ENCODE measurements at regions not wholly inside any gene's neighbourhood (a gene's known extent, or its start where the extent isn't known, plus 50 kb on each side); places are given as distances from the start of the nearest gene placed in this dataset.

GRCh38 chr5:57906671-57907070, 424.1 kb upstream of the ACTBL2 start:
- intact Hi-C loops (cut with DNase I), result loop anchor here in 2 of 10 donors (10.0 kb wide), 2 partner anchors 158 to 168 kb away; no protein-coding TSS in a partner anchor
- Histone ChIP-seq H3K27ac (no peak overlapping the region), H3K27me3 (no peaks in the 10 kb centered on the region)

GRCh38 chr5:57903458-57903857, 420.8 kb upstream of the ACTBL2 start:
- Histone ChIP-seq H3K9me3 (no peaks in the 10 kb centered on the region), H3K36me3 (no peaks in the 10 kb centered on the region), H3K4me1 (peaks cover 0 to 29% (median 5%) of the 10 kb centered on the region in 9 donors), H3K27me3 (no peaks in the 10 kb centered on the region), H3K27ac (no peak overlapping the region), H3K4me3 (no peak overlapping the region)
- ATAC-seq (no peak), DNase-seq (no peak)
- intact Hi-C loops (cut with DNase I), result loop anchor here in 2 of 10 donors (10.0 kb wide), 2 partner anchors 161 to 171 kb away; no protein-coding TSS in a partner anchor
- TF ChIP-seq CTCF (IDR thresholded peaks at IDR 0.05), result no peak

More at GRCh38 chr5:57906671-57907070, 424.1 kb upstream of the ACTBL2 start:
- whole genome bisulfite sequencing, 2 donors, result 87% methylated on average over 6 of the region's 6 CpGs
- H3K4me1 ChIP-seq, result peaks cover 0 to 20% (median 5%) of the 10 kb centered on the region in 9 donors
- ATAC-seq (peak in 5 of 8 donors; percentile 28 to 82 (median 69)), DNase-seq (no peak)
- no peaks in the 10 kb centered on the region for H3K9me3 ChIP-seq
- no peaks in the 10 kb centered on the region for H3K36me3 ChIP-seq
- no peak for TF ChIP-seq CTCF (IDR thresholded peaks at IDR 0.05)
- H3K4me3 ChIP-seq, result no peak overlapping the region

- H3K27ac ChIP-seq, result no peak overlapping the region
- no peak for DNase-seq
- no peaks in the 10 kb centered on the region for H3K27me3 ChIP-seq
- H3K4me1 ChIP-seq, result peaks cover 0 to 29% (median 5%) of the 10 kb centered on the region in 9 donors
- H3K36me3 ChIP-seq, result no peaks in the 10 kb centered on the region
- no peak overlapping the region for H3K4me3 ChIP-seq
- no peak for TF ChIP-seq CTCF (IDR thresholded peaks at IDR 0.05)
- H3K9me3 ChIP-seq, result no peaks in the 10 kb centered on the region
- no peak for ATAC-seq
- intact Hi-C loops (cut with DNase I), result loop anchor here in 2 of 10 donors (10.0 kb wide), 2 partner anchors 163 to 173 kb away; no protein-coding TSS in a partner anchor
- WGBS, 2 donors, result 68 to 70% methylated on average over 2 of the region's 2 CpGs
Measured at GRCh38 chr5:57902095-57902494, 419.5 kb upstream of the ACTBL2 start.

- H3K27me3 ChIP-seq, result no peaks in the 10 kb centered on the region
- no peak for TF ChIP-seq CTCF (IDR thresholded peaks at IDR 0.05)
Measured at GRCh38 chr5:57900381-57900944, 417.9 kb upstream of the ACTBL2 start.

More at GRCh38 chr5:57900381-57900944, 417.9 kb upstream of the ACTBL2 start:
- intact Hi-C loops (cut with DNase I), result loop anchor here in 2 of 10 donors (10.0 kb wide), 2 partner anchors 164 to 174 kb away; no protein-coding TSS in a partner anchor
- H3K36me3 ChIP-seq, result no peaks in the 10 kb centered on the region
- H3K9me3 ChIP-seq, result no peaks in the 10 kb centered on the region
- no peak for ATAC-seq
- H3K4me3 ChIP-seq, result no peak overlapping the region
- no peak for DNase-seq
- 62 to 69% methylated on average over 4 of the region's 4 CpGs for WGBS, 2 donors
- H3K27ac ChIP-seq, result no peak overlapping the region
- H3K4me1 ChIP-seq, result peaks cover 0 to 29% (median 5%) of the 10 kb centered on the region in 9 donors
